ENCODE measurements at regions not wholly inside any gene's neighbourhood (a gene's known extent, or its start where the extent isn't known, plus 50 kb on each side); places are given as distances from the start of the nearest gene placed in this dataset.

DNA sequence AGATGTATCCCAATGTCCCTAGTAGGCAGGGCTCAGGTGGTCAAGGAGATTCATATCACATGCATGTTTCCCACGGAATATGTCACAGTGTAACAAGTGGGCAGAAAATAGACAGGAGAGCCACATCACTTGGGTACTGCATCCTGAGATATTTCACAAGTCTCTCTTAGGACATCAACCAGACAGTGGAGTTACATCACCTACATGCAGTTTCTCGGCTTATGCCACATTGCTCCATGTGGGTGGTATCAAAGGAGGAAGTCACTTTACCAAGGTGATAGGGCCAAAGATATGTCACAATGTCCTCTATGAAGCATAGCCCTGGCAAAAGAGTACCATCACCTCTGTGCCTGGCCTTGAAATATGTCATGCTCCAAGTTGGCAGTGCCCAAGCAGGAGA, 1056.7 kb upstream of the AMELY start:
- DNase-seq: no peak

DNA sequence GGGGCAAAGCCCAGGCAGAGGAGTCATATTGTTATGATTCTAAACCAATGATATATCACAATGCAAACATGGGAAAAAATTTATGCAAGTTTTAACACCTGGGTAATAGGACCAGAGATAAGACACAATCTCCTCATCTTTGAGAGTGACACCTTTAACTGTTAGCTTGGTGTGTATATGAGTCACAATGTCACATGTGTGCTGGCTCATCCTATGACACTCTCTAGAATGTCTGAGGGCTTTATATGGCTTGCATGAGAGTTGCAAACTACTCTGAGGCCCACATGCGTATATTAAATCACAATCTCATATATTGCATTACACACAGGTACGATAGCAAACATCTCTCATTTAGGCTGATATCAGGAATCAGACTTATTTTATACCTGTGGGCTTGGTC, 1055.4 kb upstream of the AMELY start:
- no peak for DNase-seq

DNA sequence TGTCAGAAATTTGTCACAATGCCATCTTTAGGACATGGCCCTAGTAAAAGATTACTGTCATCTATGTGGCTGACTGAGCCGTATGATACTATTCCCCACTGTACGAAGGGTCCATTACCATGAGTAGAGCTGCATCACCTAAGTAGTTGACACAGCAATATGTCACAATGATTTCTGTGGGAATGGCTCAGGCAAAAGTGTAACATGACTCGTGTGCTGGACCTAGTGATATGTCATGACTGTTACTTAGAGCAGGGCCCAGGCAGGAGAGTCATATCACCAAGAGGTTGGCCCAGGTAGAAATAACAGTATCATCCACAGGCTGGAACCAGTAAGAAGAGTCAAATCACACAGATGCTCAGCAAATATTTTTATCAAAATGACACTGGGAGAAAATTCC, 1051.8 kb upstream of the AMELY start:
- no peak for DNase-seq

DNA sequence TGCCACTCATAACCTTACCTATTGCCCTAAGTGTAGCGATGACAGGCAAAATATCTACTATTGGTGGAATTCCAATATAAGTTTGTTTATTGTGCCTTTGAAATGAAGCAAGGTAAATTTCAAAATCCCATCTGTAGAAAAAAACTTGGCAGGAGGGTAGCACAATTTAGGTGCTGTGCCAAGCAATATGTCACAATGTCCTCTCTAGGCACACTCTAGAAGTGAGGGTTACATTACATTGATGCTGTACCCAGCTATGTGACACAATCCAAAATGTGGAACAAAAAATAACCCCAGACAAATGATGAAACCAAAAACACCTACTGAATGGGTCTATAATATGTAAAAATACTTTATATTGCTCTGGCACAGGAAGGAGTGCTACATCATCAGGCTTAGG, 1050.8 kb upstream of the AMELY start:
- DNase-seq: no peak

DNA sequence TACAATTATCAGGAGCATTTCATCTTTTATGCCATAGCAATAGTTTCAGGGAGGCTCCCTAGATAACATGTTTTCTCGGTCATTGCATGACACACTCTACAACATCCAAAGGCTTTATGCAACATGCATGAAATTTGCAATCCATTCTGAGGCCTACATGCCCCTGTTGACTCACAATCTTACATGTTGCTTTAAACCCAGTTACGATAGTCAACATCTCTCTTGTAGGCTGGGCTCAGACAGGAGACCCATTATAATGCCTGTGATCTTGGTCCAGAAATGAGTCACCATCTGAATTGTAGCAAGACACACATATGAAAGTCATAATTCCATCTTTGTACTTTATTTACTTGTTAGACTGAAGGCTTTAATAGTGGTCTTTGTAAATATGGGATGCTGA, 1050.3 kb upstream of the AMELY start:
- no peak for DNase-seq

DNA sequence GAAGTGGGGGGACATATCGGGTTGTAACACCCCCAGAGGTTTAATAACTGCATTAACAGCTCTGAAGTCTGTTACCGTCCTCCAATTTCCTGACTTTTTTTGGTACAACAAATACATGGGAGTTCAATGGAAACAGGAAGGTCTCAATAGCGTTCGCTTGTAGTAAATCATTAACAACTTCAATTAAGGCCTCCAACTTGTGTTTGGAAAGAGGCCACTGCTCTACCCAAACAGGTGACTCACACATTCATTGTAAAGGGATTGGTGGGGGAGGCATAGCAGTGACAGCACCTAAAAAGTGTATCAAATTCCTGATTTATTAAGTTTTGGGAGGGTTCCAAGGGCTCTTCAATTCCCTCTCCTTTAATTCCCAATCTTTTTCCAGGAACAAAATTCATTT, 1046.2 kb upstream of the AMELY start:
- DNase-seq: no peak

DNA sequence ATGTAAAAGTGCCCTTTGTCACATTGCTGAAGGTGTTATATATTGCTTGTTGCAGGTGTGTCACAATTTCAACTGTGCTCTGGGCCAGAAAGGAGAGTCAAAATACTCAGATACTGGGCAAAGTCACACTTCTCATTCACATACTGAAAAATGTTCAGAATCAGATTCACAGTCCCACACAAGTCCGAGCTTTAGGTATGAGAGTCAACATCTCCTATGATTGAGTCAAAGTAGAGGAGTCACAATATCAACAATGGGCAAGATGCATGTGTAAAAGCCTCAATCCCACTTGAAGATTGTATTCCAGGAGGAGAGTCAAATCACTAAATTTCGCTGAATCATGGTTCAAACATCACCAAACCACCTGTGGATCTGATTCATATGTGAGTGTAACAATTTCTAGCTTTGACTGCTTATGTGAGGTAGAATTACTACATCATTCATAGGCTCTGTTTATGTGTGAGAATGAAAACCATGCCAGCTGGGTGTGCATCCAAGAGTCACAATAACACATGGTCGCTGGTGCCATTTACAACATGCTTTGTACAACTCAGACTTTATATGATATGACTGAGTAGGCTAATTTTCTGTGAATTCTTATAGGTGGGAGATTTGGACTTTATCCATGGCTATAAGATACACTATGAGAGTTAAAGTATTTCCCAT, 1039.8 kb upstream of the AMELY start:
- no peak for DNase-seq

DNA sequence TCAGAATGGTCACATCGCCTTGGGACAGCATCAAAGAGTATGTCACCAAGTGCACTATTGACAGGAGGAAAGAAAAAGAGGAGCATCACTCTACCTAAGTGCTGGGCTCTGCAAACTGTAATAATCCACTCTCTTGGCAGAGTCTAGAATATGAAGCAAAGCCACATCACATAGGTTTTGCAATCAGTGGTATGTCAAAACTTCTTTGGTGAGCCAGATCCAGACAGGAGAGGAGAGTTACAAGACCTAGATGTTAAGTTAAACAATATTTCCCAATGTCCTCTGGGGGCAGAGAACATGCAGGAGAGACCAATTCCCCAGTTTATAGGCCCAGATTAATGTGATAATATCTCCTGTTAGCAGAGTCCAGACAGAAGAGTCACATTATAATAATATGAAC, 1032.6 kb upstream of the AMELY start:
- no peak for DNase-seq

DNA sequence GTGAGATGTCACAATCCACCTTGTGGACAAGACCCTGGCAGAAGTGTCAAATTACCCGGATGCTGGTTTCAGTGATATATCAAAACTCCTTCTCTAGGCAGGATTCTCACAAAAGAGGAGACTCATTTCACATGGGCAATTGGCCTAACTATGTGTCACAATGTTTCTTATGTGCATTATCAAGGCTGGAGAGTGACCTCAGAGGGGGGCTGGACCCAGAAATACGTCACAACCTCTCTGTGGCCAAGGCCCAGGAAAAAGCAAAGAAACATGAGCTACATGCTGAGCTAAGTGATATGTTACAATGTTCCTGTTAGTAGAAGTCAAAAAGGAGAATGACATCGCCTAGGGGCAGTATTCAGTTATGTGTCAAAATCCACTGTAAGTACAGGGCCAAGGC, 1031.2 kb upstream of the AMELY start:
- no peak for DNase-seq

DNA sequence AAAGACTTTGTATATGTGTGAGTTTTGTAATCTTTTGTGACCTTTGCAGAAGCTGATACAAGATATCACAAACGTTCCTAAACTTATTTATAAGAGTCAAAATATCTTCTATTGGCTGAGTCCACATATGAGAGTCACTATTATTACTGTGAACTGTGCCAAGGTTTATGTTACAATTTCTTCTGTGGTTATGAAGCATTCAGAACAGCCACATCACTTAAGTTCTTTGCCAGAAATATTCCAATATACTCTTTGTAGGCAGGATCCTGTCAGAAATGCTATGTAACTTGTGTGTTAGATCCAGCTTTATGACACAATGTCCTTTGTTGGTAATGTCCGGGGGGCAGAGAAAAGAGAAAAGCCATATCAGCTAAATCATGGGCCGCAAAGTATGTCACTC, 1030.3 kb upstream of the AMELY start:
- DNase-seq: no peak

DNA sequence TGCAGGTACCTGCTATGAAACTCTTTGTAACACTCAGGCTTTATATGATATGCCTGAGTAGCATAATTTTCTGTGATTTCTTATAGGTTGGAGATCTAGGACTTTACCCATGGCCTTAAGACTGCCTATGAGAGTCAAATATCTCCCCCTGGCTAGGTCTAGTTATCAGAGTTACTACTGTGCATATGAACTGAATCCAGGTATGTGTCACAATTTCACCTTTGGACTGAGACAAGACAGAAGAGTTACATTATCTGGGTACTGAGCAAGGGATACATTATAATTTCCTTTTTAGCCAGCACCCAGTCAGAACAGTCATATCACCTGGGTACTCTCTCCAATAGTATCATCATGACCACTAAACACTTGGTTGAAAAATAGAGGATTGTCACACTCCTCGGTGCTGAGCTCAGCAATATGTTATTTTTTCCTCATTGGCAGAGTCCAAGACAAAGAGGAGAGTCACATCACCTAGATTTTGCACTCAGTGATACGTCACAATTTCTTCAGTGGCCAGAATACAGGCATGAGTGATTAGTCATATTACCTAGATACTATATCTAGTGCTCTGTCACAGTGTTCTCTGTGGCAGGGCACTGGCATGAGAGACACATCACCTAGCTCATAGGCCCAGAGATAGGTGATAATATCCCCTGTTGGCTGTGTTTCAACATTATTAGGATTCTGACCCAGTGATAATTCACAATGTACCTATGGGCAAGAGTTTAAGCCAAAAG, 1027.6 kb upstream of the AMELY start:
- DNase-seq: no peak

DNA sequence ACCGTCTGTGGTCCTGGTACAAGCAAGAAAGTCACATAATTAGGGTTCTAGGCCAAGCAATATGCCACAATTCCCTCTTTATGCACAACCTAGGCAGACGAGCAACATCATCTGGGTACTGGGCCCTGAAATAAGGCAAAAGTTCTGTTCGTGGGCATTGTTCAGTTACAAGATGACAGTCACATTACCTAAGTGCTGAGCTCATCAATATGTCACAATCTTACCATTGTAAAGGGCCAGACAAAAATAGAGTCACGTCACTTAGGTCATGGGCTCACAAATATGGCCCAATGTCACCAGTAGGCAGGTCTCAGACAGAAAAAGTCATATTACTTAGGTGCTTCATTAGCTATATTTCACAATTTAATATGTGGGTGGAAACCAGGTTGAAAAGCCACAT, 1025.3 kb upstream of the AMELY start:
- DNase-seq: no peak

DNA sequence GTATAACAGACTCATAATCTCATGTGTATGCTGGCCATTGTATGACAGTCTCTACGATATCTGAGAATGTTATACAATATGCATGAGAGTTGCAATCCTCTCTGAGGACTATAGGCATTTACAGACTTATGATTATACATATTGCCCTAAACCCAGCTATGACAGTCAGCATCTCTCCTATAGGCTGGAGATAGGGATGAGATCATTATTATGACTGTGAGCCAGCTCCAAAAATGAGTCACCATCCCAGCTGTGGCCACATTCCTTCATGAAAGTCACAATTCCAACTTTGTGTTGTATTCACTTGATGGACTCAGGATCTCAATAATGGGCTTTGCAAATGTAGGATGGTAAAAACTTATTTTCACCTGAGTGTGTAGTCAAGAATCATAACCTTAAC, 1024.5 kb upstream of the AMELY start:
- no peak for DNase-seq

DNA sequence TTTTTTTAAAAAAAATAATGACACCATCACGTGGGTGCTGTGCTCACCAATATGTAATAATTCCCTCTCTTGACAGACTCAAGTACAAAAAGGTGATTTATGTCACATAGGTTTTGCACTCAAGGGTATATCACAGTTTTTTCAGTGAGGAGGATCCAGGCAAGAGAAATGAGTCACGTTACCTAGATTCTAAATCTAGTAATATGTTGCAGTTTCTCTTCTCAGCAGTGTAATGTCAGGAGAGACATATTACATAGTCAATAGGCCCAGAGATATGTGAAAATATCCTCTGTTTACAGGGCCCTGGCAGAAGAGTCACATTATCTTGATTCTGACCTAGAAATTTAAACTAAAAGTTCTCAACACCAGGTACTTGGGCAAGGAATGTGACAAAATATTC, 1024.1 kb upstream of the AMELY start:
- no peak for DNase-seq

DNA sequence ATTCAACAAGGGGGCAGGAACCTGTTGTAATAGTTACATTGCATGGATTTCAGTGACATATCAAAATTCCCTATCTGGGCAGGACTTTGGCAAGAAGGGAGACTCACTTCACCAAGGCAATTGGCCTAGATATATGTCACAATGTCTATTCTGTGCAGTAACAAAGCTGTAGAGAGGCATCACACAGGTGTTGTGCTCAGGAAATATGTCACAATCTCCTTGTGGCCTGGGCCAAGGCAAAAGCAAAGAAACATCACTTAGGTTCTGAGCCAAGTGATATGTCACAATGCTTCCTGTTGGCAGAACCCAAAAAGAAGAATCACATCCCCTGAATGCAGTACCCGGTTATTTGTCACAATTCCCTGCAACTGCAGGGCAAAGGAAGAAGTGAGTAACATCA, 1020.9 kb upstream of the AMELY start:
- no peak for DNase-seq

DNA sequence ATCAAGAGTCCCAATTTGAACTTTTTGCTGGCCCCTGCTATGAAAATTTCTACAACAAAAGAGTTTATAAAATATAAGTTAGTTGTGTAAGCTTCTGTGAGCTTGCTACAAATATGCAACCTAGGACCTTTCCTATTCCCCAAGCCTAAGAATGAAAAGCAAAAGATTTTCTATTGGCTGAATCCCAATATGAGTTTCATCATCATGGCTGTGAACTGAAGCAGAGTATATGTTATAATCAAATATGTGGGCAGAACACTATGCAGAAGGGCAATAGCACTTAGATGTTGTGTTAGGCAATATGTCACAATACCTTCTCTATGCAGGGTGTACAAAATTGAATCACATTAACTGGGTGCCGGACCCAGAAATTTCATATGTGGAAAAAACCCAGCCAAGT, 1018.3 kb upstream of the AMELY start:
- no peak for DNase-seq

DNA sequence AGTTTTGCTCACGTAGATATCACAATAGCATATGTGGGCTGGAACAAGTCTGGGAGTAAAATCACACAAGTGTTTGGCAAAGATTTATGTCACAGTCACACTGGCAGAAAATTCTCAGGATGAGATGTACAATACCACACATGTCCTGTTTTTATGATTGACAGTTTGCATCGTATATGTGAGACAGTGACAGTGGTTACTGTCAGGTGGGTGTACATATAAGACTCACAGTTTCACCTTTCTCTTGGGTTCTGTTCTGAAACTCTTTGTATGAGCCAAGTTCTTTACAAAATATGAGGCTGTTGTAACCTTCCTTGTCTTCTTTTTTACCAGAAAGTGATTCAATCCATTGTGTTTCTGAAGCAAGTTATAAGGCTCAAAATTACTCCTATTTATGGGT, 1012.5 kb upstream of the AMELY start:
- no peak for DNase-seq

DNA sequence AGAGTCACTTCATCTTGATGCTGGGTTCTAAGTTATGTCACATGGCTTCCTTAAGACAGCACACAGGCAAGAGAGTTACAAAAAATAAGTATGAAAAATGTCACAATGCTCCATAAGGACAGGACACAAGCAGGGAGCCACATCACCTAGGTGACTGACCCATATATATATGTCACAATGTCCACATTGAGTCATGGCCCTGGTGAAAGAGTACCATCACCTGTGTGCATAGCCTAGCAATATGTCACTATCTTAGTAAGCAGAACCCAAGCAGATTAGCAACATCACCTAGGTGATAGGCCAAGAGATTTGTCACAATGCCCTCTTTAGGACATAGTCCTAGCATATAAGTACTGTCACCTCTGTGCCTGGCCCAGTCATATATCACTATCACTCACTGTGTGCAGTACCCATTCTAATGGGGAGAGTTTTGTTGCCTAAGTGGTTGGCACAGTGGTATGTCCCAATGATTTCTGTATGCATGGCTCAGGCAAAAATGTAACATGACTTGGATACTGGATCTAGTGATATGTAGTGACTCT, 1012.0 kb upstream of the AMELY start:
- DNase-seq: no peak

DNA sequence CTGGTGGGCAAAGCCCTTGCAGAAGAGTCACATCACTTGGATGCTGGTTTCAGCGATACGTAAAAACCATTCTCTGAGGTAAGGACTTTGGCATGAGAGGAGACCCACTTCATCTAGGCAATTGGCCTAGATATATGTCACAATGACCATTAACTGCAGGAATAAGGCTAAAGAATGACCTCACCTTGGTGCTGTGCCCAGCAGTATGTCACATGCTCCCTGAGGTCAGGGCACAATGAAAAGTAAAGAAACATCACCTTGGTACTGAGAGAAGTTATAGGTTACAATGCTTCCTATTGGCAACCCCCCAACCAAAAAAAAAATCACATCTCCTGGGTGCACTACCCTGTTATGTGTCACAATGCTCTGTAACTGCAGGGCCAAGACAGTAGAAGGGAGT, 1008.8 kb upstream of the AMELY start:
- DNase-seq: no peak

DNA sequence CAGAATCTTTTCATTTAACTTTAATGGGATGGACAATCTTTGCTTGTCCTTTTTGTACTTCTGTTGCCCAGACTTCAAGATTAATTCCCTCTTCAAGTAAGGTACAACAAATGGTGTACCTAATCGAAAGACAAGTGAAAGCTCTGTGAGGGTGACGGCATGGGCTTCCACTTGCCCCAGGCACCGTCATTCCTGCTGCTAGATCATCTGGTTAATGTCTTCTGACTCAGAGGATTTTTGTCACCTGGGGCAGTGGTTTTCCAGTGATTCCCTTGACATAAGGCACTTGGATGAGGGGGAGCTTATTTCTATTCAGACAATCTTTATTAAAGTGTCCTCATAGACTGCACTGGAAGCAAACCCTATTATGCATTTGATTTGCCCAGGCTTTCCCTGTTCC, 977.0 kb upstream of the AMELY start:
- DNase-seq: no peak

DNA sequence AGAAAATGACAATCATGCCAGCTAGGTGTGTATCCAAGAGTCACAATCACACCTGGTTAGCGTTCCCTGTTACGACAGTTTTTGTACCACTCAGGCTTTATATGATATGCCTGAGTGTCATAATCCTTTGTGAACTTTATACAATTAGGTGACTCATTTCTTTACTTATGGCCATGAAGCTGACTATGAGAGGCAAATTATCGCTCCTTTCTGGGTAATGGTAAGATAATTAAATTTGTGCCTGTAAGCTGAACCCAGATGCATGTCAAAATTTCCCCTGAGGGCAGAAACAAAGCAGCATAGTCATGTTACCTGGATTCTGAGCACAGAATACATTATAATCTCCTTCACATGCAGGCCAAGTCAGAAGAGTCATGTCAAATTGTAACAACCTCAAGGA, 970.1 kb upstream of the AMELY start:
- no peak for DNase-seq

DNA sequence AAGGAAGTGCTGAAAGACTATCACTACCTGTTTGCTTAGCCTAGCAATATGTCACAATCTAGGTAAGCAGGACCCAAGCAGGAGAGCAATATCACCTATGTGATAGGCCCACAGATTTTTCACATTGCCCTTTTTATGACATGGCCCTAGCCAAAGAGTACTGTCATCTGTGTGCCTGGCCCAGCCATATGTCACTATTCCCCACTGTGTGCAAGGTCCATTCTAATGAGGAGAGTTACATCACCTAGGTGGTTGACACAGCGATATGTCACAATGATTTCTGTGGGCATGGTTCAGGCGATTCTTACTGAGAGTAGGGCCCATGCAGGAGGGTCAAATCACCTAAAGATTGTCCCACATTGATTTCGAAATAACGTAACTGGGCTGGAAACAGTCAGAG, 967.7 kb upstream of the AMELY start:
- no peak for DNase-seq

DNA sequence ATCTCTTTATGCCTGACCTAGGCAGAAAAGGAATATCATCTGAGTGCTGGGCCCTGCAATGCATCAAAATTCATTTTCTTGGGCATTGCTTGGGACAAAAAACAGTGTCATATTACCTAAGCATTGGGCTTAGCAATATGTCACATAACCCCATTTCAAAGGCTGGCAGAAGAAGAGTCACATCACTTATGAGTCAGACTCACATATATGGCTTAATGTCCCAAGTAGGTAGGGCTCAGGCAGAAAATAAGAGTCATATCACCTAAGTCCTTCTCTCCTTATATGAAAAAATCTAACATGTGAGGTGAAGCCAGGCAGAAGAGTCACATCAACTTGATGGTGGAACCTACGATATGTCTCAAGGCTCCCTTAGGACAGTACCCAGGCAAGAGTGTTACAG, 967.2 kb upstream of the AMELY start:
- no peak for DNase-seq

DNA sequence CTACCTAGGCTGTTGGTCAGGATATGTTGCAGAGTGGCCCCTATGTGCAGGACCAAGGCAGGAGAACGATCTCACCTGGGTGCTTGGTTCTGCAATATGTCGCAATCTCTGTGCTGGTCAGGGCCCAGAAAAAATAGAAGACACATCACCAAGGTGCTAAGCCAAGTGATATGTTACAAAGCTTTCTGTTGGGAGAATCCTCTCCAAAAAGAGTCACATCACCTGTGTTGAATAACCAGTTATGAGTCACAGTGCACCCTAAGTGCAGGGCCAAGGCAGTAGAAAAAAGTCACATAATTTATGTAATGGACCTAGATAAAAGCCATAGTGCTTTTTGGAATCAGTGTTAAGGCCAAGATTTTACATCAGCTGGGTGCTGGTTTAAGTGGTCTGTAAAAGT, 965.9 kb upstream of the AMELY start:
- no peak for DNase-seq

DNA sequence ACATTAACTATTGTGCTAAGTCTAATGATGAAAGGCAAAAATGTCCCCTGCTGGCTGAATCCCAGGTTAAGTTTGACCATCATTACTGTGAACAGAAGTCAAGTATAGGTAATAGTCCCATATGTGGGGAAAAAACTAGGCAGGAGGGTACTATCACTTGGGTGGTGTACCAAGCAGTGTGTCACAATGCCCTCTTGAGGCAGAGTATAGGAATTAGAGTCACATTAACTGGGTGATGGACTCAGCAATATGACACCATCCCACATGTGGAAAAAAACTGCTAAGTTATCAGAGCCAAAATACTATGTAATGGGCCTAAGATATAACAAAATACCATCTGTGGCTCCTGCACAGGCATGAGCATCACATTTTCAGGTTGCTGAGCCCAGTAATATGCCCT, 962.5 kb upstream of the AMELY start:
- DNase-seq: peak; percentile 0
